Ishikawa (cell line): ENCODE measurements at regions not wholly inside any gene's neighbourhood (a gene's known extent, or its start where the extent isn't known, plus 50 kb on each side); places are given as distances from the start of the nearest gene placed in this dataset.

Experiments used
- CEBPB ChIP-seq: IDR thresholded peaks from 2 replicates; pipeline ENCODE4 v1.6.1; 2012
- CREB1 ChIP-seq: IDR thresholded peaks from 2 replicates; pipeline ENCODE4 v1.6.1; 2012; ENCODE audit warnings: low read depth
- EGR1 ChIP-seq: IDR thresholded peaks from 2 replicates; pipeline ENCODE4 v1.6.1; 2012
- EP300 ChIP-seq: IDR thresholded peaks from 2 replicates; pipeline ENCODE4 v1.6.1; 2012; ENCODE audit warnings: borderline replicate concordance
- FOXM1 ChIP-seq: IDR thresholded peaks from 2 replicates; pipeline ENCODE4 v1.6.1; 2012; ENCODE audit warnings: low read depth, borderline replicate concordance
- RAD21 ChIP-seq: IDR thresholded peaks from 2 replicates; pipeline ENCODE4 v1.6.1; 2012; ENCODE audit warnings: low read depth
- TAF1 ChIP-seq: IDR thresholded peaks from 2 replicates; pipeline ENCODE4 v1.6.1; 2012; ENCODE audit warnings: low read depth, mild to moderate bottlenecking
- TEAD4 ChIP-seq: IDR thresholded peaks from 2 replicates; pipeline ENCODE4 v1.6.1; 2012
- USF1 ChIP-seq: IDR thresholded peaks from 2 replicates; pipeline ENCODE4 v1.6.1; 2012
- ZBTB7A ChIP-seq: IDR thresholded peaks from 2 replicates; pipeline ENCODE4 v1.6.1; 2012; ENCODE audit warnings: low read depth
- TF ChIP-seq, protein P1 (sequence below): IDR thresholded peaks from 2 replicates; pipeline ENCODE4 v1.6.1; 2012

- TF ChIP-seq TAF1 (no peak), EP300 (no peak), EGR1 (no peak), TEAD4 (no peak), CEBPB (no peak), CREB1 (no peak), ZBTB7A (no peak), FOXM1 (no peak), USF1 (no peak), RAD21 (no peak)
- TF ChIP-seq, protein P1, sequence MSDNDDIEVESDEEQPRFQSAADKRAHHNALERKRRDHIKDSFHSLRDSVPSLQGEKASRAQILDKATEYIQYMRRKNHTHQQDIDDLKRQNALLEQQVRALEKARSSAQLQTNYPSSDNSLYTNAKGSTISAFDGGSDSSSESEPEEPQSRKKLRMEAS = no peak
Measured at GRCh38 chr15:95170561-95171380, 939.4 kb downstream of the MCTP2 start.
